Endodermal cell (in vitro differentiated cells): ENCODE measurements at regions not wholly inside any gene's neighbourhood (a gene's known extent, or its start where the extent isn't known, plus 50 kb on each side); places are given as distances from the start of the nearest gene placed in this dataset.

Experiments
- DNase-seq: peaks from one replicate; pipeline ENCODE4 v3.0.0-alpha.2; 2017
- H3K27ac ChIP-seq: 2 replicates; pipeline ENCODE4 v1.5.1; 2013; ENCODE audit warnings: mild to moderate bottlenecking, low read depth, low read length, moderate library complexity
- H3K27me3 ChIP-seq: 2 replicates; pipeline ENCODE4 v1.6.1; 2013; ENCODE audit warnings: mild to moderate bottlenecking, low read length, moderate library complexity; ENCODE audit not compliant: insufficient read depth, control insufficient read depth, poor library complexity, severe bottlenecking
- H3K36me3 ChIP-seq: 2 replicates; pipeline ENCODE4 v1.7.0; 2013; ENCODE audit warnings: mild to moderate bottlenecking, low read length, moderate library complexity; ENCODE audit not compliant: control insufficient read depth, insufficient read depth
- H3K4me1 ChIP-seq: one replicate; pipeline ENCODE4 v1.7.0; 2013; ENCODE audit warnings: low read length; ENCODE audit not compliant: control insufficient read depth, insufficient read depth
- H3K4me3 ChIP-seq: 2 replicates; pipeline ENCODE4 v1.5.1; 2013; ENCODE audit warnings: mild to moderate bottlenecking, low read length, moderate library complexity
- H3K9ac ChIP-seq: 2 replicates; pipeline ENCODE4 v1.6.1; 2013; ENCODE audit warnings: mild to moderate bottlenecking, low read length, moderate library complexity; ENCODE audit not compliant: poor library complexity, severe bottlenecking; ENCODE audit errors: extremely low read depth
- H3K9me3 ChIP-seq: 2 replicates; pipeline ENCODE4 v1.6.1; 2013; ENCODE audit warnings: mild to moderate bottlenecking, low read length, moderate library complexity; ENCODE audit not compliant: control insufficient read depth
- H3K27ac Mint-ChIP-seq: 2 replicates; pipeline ENCODE4 v1.8.0; 2020; ENCODE audit warnings: mixed read lengths
- H3K27me3 Mint-ChIP-seq: 2 replicates; pipeline ENCODE4 v1.8.0; 2021; ENCODE audit warnings: mild to moderate bottlenecking, mixed read lengths; ENCODE audit not compliant: insufficient read depth
- H3K36me3 Mint-ChIP-seq: 2 replicates; pipeline ENCODE4 v1.8.0; 2020; ENCODE audit warnings: low read depth, mixed read lengths
- H3K4me1 Mint-ChIP-seq: 2 replicates; pipeline ENCODE4 v1.8.0; 2020; ENCODE audit warnings: mixed read lengths
- H3K4me3 Mint-ChIP-seq: 2 replicates; pipeline ENCODE4 v1.8.0; 2020; ENCODE audit warnings: mild to moderate bottlenecking, moderate library complexity, mixed read lengths
- H3K9me3 Mint-ChIP-seq: 2 replicates; pipeline ENCODE4 v1.8.0; 2020; ENCODE audit warnings: mild to moderate bottlenecking, mixed read lengths
- CTCF ChIP-seq: fragments of 200-600 bp; sonication (generic); conservative IDR thresholded peaks from 2 replicates; pipeline ENCODE4 v1.5.0; 2021; ENCODE audit warnings: antibody characterized with exemption, mild to moderate bottlenecking
- WGBS, 2 experiments: methylation state at CpG; one replicate each; pipeline versions ENCODE4 v1.1.5 to v1.1.7; 2013; ENCODE audit warnings: missing lambda C conversion rate in 2 of 2, mixed read lengths in 1 of 2; ENCODE audit not compliant: insufficient coverage in 1 of 2, insufficient read length in 1 of 2; 5-methylcytosine and 5-hydroxymethylcytosine counted together

GRCh38 chr16:64648282-64648681 lies 473.6 kb downstream of the CDH11 start:
- Histone ChIP-seq H3K27me3 (no peaks in the 10 kb centered on the region), H3K9ac (no peak overlapping the region), H3K27ac (no peak overlapping the region), H3K4me1 (no peaks in the 10 kb centered on the region), H3K9me3 (no peaks in the 10 kb centered on the region), H3K36me3 (no peaks in the 10 kb centered on the region), H3K4me3 (no peak overlapping the region)
- H3K4me1 Mint-ChIP-seq = no peaks in the 10 kb centered on the region
- DNase-seq = no peak
- 90 to 93% methylated on average over 2 to 3 of the region's 3 CpGs for WGBS, 2 experiments
- H3K27ac Mint-ChIP-seq = no peak overlapping the region
- no peaks in the 10 kb centered on the region for H3K27me3 Mint-ChIP-seq
- no peak overlapping the region for H3K4me3 Mint-ChIP-seq
- TF ChIP-seq CTCF = no peak
- H3K36me3 Mint-ChIP-seq = no peaks in the 10 kb centered on the region
- H3K9me3 Mint-ChIP-seq = peaks cover 7% of the 10 kb centered on the region

- H3K27me3 Mint-ChIP-seq = peaks cover 2% of the 10 kb centered on the region
- H3K27ac Mint-ChIP-seq = no peak overlapping the region
- TF ChIP-seq CTCF = no peak
- no peaks in the 10 kb centered on the region for H3K9me3 Mint-ChIP-seq
- no peak overlapping the region for H3K4me3 Mint-ChIP-seq
- Histone ChIP-seq H3K27me3 (no peaks in the 10 kb centered on the region), H3K9ac (no peak overlapping the region), H3K27ac (no peak overlapping the region), H3K9me3 (no peaks in the 10 kb centered on the region), H3K36me3 (no peaks in the 10 kb centered on the region), H3K4me1 (no peaks in the 10 kb centered on the region), H3K4me3 (no peak overlapping the region)
- no peaks in the 10 kb centered on the region for H3K36me3 Mint-ChIP-seq
- no peak for DNase-seq
- WGBS, 2 experiments = 73% methylated on average over 3 of the region's 3 CpGs; no CpG with 5 or more reads in 1 of the 2 experiments
- H3K4me1 Mint-ChIP-seq = no peaks in the 10 kb centered on the region
Observed at GRCh38 chr16:64641343-64641742, 480.5 kb downstream of the CDH11 start.

GRCh38 chr16:64638766-64639165 lies 483.1 kb downstream of the CDH11 start:
- no peak for DNase-seq
- Histone ChIP-seq H3K9me3 (no peaks in the 10 kb centered on the region), H3K27ac (no peak overlapping the region), H3K27me3 (no peaks in the 10 kb centered on the region), H3K36me3 (no peaks in the 10 kb centered on the region), H3K4me1 (no peaks in the 10 kb centered on the region), H3K4me3 (no peak overlapping the region), H3K9ac (no peak overlapping the region)
- Mint-ChIP-seq H3K27ac (no peak overlapping the region), H3K9me3 (no peaks in the 10 kb centered on the region), H3K27me3 (peaks cover 2% of the 10 kb centered on the region), H3K36me3 (no peaks in the 10 kb centered on the region), H3K4me3 (no peak overlapping the region), H3K4me1 (no peaks in the 10 kb centered on the region)
- no peak for TF ChIP-seq CTCF
- WGBS, 2 experiments = 93% methylated on average over 2 of the region's 2 CpGs; no CpG with 5 or more reads in 1 of the 2 experiments
